T47D (cell line): ENCODE measurements at regions not wholly inside any gene's neighbourhood (a gene's known extent, or its start where the extent isn't known, plus 50 kb on each side); places are given as distances from the start of the nearest gene placed in this dataset.

Experiments used
- DNase-seq, 2 experiments: peaks; one replicate each; pipeline versions ENCODE4 v3.0.0 to v3.0.0-alpha.2; 2011 to 2012; ENCODE audit warnings: low read depth in 1 of 2, low spot score in 1 of 2
- JUND ChIP-seq: IDR thresholded peaks from 2 replicates; pipeline ENCODE4 v1.6.1; 2012; ENCODE audit warnings: low read depth
- in situ Hi-C: cut with HindIII; loops from 2 replicates; pipeline ENCODE4 v1.10.0; 2016; ENCODE audit warnings: low sequenced_read_pairs, low pct_unique_long_range_greater_than_20kb

DNA sequence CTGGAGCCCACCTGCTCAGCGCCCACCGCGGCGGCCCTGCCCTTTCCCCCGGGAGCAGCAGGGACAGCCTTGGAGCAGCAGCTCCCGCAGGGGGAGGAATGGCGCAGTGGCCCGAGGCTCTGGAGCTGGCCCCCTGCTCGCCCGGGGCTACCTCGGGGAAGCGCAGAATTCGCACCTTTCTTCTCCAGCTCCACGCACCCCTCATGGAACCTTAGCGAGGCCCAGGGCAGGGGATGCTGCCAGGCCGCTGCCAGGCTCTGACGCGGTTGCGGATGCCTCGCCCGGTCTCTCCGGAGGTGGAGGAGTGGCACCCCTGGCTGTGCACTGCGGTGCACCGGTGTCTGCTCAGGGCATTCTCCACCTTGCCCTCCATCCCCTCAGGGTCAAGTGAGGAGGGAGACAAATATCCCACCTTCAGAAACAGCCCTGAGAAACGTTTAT, 84.9 kb upstream of the MKI67 start:
- no peak for TF ChIP-seq JUND
- in situ Hi-C loops = no loop called here
- no peak for DNase-seq

DNA sequence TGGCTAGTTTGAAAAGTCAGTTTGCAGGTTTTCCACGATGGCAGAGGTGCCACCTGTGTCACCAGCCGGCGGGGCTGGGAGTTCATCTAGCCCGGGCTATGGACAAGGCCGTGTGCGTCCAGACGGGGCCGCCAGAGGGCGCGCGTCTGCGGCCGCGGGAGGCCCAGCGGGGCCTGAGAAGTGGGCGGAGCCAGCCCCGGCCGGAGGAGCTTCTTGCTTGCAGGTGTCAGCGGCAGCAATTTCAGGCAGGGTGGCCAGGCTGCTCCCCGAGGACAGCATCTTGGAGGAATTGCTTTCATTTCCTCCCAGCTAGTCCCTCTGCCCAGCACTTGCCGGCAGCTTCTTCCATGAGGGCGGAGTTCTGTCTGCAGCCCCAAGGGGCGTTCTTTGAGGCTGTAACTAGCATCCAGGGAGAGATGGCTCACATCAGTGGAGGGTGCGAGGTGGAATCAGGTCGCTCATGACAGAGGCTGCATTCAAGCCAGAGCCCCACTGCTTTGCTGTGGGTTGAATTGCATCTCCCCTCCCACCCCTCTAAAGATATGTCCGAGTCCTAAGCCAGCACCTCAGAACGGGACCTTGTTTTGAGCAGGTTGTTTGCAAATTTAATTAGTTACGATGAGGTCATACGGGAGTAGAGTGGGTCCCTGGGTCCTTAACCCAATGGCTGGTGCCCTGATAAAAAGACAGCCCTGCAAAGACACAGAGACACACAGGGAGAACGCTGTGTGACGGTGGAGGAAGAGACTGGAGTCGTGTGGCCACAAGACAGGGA, 85.9 kb upstream of the MKI67 start:
- no peak for TF ChIP-seq JUND
- in situ Hi-C loops = no loop called here
- DNase-seq = peak; percentile 83 to 93

- TF ChIP-seq JUND = no peak
- DNase-seq = no peak
- in situ Hi-C loops = no loop called here
These were observed 86.9 kb upstream of the MKI67 start for GRCh38 chr10:128213156-128213555.

DNA sequence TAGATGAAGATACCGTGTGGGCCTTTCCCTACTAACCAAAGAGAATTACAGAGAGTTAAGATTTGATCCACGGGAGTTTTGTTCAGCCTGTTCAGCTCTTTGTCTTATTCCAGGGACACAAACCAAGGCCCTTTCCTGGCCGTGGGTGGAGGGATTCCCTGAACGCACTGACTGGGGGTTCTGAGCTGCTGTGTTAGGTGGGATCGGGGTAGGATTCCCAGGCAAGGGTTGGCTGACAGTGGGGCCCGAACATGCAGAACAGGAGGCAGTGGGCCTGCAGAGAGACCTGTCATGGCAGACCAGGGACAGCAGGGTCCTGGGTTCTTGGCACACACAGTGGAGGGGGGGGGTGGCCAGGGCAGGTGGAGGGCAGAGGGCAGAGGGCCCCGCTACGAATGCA, 89.5 kb upstream of the MKI67 start:
- no peak for TF ChIP-seq JUND
- in situ Hi-C loops = no loop called here
- no peak for DNase-seq

GRCh38 chr10:128217136-128217535, 90.9 kb upstream of the MKI67 start:
- no peak for TF ChIP-seq JUND
- no peak for DNase-seq

DNA sequence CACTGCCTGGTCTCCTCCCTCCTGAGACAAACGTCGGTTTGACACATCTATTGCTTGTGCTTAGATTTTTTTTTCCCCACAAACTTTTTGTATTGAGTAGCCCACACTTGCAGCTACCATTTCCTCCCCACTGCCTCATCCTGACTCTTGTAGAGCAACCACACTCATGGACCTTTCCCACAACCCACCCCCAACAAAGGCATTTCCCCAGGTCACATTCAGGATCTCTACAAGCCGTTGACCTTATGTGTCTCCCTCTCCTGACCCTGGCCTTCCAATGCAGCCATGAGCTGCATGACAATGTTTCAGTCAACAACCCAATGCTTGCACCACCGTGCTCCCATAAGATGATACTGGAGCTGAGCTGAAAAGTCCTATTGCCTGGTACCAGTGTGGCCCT, 91.9 kb upstream of the MKI67 start:
- TF ChIP-seq JUND = no peak
- in situ Hi-C loops = no loop called here
- no peak for DNase-seq

More at GRCh38 chr10:128217136-128217535, 90.9 kb upstream of the MKI67 start:
- in situ Hi-C loops = no loop called here

DNA sequence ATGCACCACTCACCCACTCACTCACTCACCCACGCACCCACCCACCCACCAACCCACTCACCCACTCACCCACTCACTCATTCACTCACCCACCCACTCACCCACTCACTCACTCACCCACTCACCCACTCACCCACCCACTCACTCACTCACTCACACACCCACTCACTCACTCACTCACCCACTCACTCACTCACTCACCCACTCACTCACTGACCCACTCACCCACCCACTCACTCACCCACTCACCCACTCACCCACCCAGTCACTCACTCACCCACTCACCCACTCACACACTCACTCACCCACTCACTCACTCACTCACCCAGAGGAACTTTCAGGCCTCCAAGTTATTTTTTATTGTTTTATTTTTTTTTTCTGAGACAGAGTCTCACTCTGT, 93.1 kb upstream of the MKI67 start:
- no peak for TF ChIP-seq JUND
- DNase-seq = no peak
- in situ Hi-C loops = no loop called here

- no peak for TF ChIP-seq JUND
- in situ Hi-C loops = no loop called here
- peak in 1 of 2 experiments; percentile 58 for DNase-seq
These were observed 93.8 kb upstream of the MKI67 start for GRCh38 chr10:128220021-128220420.

DNA sequence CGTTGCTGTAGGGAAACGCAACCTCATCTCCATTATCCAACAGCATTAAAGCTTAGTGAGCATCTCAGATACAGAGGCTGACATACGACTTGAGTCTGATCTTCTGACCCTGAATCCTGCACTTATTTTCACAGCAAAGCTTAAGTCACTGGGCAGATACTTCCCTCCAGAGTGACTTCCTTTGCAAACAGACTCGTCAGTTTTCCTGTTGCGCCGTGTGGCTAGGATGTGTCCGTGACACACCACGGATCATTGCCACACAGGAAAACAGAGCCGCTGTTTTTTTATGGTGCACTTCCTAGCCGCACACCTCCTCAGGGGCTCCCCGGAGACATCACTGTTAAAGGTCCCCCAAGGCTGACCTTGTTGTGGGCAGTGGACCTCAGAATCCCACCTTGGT, 94.9 kb upstream of the MKI67 start:
- TF ChIP-seq JUND = no peak
- in situ Hi-C loops = no loop called here
- no peak for DNase-seq

DNA sequence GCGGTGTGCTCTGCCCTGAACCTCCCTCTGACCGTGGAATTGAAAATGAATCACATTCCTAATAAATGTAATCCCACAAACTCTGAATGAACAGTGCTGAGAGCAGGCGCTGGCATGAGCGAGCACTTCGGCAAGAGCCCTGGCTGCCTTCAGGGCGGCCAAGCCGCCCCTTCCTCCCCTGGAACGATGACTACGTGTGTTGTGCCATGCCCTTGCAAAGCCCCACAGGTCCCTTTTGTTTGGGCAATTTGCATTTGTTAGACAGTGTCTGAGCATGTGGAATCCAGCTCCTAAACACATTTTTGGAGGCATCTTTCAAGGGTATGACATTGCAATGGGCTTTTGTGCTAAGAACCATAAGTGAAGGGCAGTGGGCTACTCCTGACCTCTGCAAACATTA, 95.6 kb upstream of the MKI67 start:
- DNase-seq = no peak
- in situ Hi-C loops = no loop called here
- TF ChIP-seq JUND = no peak

DNA sequence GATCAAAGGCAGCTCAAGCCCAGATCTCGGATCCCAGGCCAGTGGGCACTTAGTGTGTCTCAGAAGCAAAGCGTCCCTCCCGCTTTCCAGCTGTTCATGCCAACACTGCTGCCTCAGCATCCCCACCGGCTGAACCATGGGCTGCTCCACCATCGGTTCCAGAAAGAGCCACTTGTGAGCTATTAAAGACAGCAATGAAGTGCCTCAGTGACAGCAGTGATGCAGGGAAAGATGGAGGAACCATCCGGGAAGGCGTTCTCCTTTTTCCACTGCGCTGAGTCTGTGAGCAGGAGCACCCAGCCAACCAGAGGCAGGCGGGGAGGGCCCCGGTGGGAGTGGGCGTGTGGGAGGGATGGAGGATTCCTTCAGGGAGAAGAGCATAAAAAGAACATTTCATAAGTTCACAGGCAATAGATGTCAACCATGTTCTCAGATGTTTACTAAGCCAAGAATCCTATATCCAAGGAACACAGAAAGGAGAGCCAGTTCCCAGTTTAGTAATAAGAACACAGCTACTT, 96.2 kb upstream of the MKI67 start:
- no peak for TF ChIP-seq JUND
- no peak for DNase-seq
- in situ Hi-C loops = no loop called here

GRCh38 chr10:128230401-128230800, 104.2 kb upstream of the MKI67 start:
- in situ Hi-C loops = no loop called here
- no peak for DNase-seq
- no peak for TF ChIP-seq JUND

- in situ Hi-C loops = no loop called here
- TF ChIP-seq JUND = no peak
- no peak for DNase-seq
These were observed 107.2 kb upstream of the MKI67 start for GRCh38 chr10:128233422-128233821.

GRCh38 chr10:128237710-128238109, 111.5 kb upstream of the MKI67 start:
- TF ChIP-seq JUND = no peak
- no peak for DNase-seq
- in situ Hi-C loops = no loop called here
